ENCODE measurements at regions not wholly inside any gene's neighbourhood (a gene's known extent, or its start where the extent isn't known, plus 50 kb on each side); places are given as distances from the start of the nearest gene placed in this dataset.

GRCh38 chr1:83698644-83699043, 300.3 kb downstream of the TTLL7 start:
- TF ChIP-seq CTCF (conservative IDR thresholded peaks at IDR 0.05; ENCODE audit: low read depth, low read length): no peak
- no peak for TF ChIP-seq EZH2 (IDR thresholded peaks at IDR 0.05; ENCODE audit: borderline replicate concordance, low read depth, low read length, poor library complexity, severe bottlenecking)

Data from A673 (cell line).